BLaER1 (cell line): ENCODE measurements at regions not wholly inside any gene's neighbourhood (a gene's known extent, or its start where the extent isn't known, plus 50 kb on each side); places are given as distances from the start of the nearest gene placed in this dataset.
A peak's percentile ranks its signal among the peaks of the same experiment; 100 is the strongest.
"Not testable (repeated sequence)": the region's sequence is repeated elsewhere in the genome, so short reads cannot be mapped to it uniquely, and the experiment has no call there.

ENCODE experiments used
- H3K27ac ChIP-seq: shearing (Covaris generic); formaldehyde crosslinking; 2 replicates; pipeline ENCODE4 v1.8.1; 2022
- H3K27me3 ChIP-seq: shearing (Covaris generic); formaldehyde crosslinking; 2 replicates; pipeline ENCODE4 v1.8.1; 2022
- H3K36me3 ChIP-seq: shearing (Covaris generic); formaldehyde crosslinking; 2 replicates; pipeline ENCODE4 v1.8.1; 2022
- H3K4me1 ChIP-seq: shearing (Covaris generic); formaldehyde crosslinking; 2 replicates; pipeline ENCODE4 v1.8.1; 2022
- H3K4me2 ChIP-seq: shearing (Covaris generic); formaldehyde crosslinking; 2 replicates; pipeline ENCODE4 v1.8.1; 2022
- H3K4me3 ChIP-seq: shearing (Covaris generic); formaldehyde crosslinking; 2 replicates; pipeline ENCODE4 v1.8.1; 2022
- H3K9ac ChIP-seq: shearing (Covaris generic); formaldehyde crosslinking; 2 replicates; pipeline ENCODE4 v1.8.1; 2022
- H3K9me3 ChIP-seq: shearing (Covaris generic); formaldehyde crosslinking; 2 replicates; pipeline ENCODE4 v1.8.1; 2022
- H4K20me1 ChIP-seq: shearing (Covaris generic); formaldehyde crosslinking; 2 replicates; pipeline ENCODE4 v1.8.1; 2022
- Cebpa-rat ChIP-seq: shearing (Covaris generic); IDR thresholded peaks from 2 replicates; pipeline ENCODE4 v1.8.1; 2022

- no peak overlapping the region for H3K9ac ChIP-seq
- H3K9me3 ChIP-seq = no peaks in the 10 kb centered on the region
- TF ChIP-seq Cebpa-rat = no peak
- no peaks in the 10 kb centered on the region for H3K36me3 ChIP-seq
- no peaks in the 10 kb centered on the region for H3K4me1 ChIP-seq
- H3K27me3 ChIP-seq = no peaks in the 10 kb centered on the region
- H4K20me1 ChIP-seq = no peaks in the 10 kb centered on the region
- no peak overlapping the region for H3K4me2 ChIP-seq
- no peak overlapping the region for H3K27ac ChIP-seq
- H3K4me3 ChIP-seq = no peak overlapping the region
These were observed 71.6 kb upstream of the LYZL1 start for GRCh38 chr10:29217292-29217738.

- TF ChIP-seq Cebpa-rat = no peak
- no peaks in the 10 kb centered on the region for H4K20me1 ChIP-seq
- H3K27ac ChIP-seq = no peak overlapping the region
- H3K4me2 ChIP-seq = no peak overlapping the region
- H3K9ac ChIP-seq = no peak overlapping the region
- no peaks in the 10 kb centered on the region for H3K27me3 ChIP-seq
- H3K4me3 ChIP-seq = no peak overlapping the region
- H3K4me1 ChIP-seq = no peaks in the 10 kb centered on the region
- H3K9me3 ChIP-seq = no peaks in the 10 kb centered on the region
- H3K36me3 ChIP-seq = no peaks in the 10 kb centered on the region
These were observed 65.5 kb upstream of the LYZL1 start for GRCh38 chr10:29223326-29223725.

- H3K9ac ChIP-seq = no peak overlapping the region
- H3K4me1 ChIP-seq = no peaks in the 10 kb centered on the region
- no peak for TF ChIP-seq Cebpa-rat
- H3K27ac ChIP-seq = no peak overlapping the region
- no peaks in the 10 kb centered on the region for H3K36me3 ChIP-seq
- no peaks in the 10 kb centered on the region for H3K9me3 ChIP-seq
- H3K27me3 ChIP-seq = no peaks in the 10 kb centered on the region
- no peak overlapping the region for H3K4me2 ChIP-seq
- no peak overlapping the region for H3K4me3 ChIP-seq
- no peaks in the 10 kb centered on the region for H4K20me1 ChIP-seq
These were observed 64.2 kb upstream of the LYZL1 start for GRCh38 chr10:29224631-29225030.

GRCh38 chr10:29227201-29227600, 61.7 kb upstream of the LYZL1 start:
- Histone ChIP-seq H3K4me3 (no peak overlapping the region), H3K9ac (no peak overlapping the region), H3K4me1 (no peaks in the 10 kb centered on the region), H4K20me1 (no peaks in the 10 kb centered on the region), H3K36me3 (no peaks in the 10 kb centered on the region), H3K4me2 (no peak overlapping the region), H3K27me3 (no peaks in the 10 kb centered on the region), H3K9me3 (no peaks in the 10 kb centered on the region), H3K27ac (no peak overlapping the region)
- TF ChIP-seq Cebpa-rat = no peak

- no peaks in the 10 kb centered on the region for H3K4me1 ChIP-seq
- H3K9ac ChIP-seq = no peak overlapping the region
- H4K20me1 ChIP-seq = no peaks in the 10 kb centered on the region
- H3K4me2 ChIP-seq = no peak overlapping the region
- no peaks in the 10 kb centered on the region for H3K9me3 ChIP-seq
- H3K36me3 ChIP-seq = no peaks in the 10 kb centered on the region
- no peak for TF ChIP-seq Cebpa-rat
- no peaks in the 10 kb centered on the region for H3K27me3 ChIP-seq
- H3K27ac ChIP-seq = no peak overlapping the region
- no peak overlapping the region for H3K4me3 ChIP-seq
These were observed 60.3 kb upstream of the LYZL1 start for GRCh38 chr10:29228562-29228961.

- no peak overlapping the region for H3K27ac ChIP-seq
- H3K4me3 ChIP-seq = no peak overlapping the region
- TF ChIP-seq Cebpa-rat = no peak
- no peaks in the 10 kb centered on the region for H3K36me3 ChIP-seq
- no peaks in the 10 kb centered on the region for H3K4me1 ChIP-seq
- H4K20me1 ChIP-seq = no peaks in the 10 kb centered on the region
- no peaks in the 10 kb centered on the region for H3K9me3 ChIP-seq
- H3K9ac ChIP-seq = no peak overlapping the region
- H3K4me2 ChIP-seq = no peak overlapping the region
- no peaks in the 10 kb centered on the region for H3K27me3 ChIP-seq
These were observed 59.6 kb upstream of the LYZL1 start for GRCh38 chr10:29229258-29229705.

- H3K27ac ChIP-seq, H3K36me3 ChIP-seq, H4K20me1 ChIP-seq: not testable (repeated sequence)
These were observed 52.0 kb upstream of the LYZL1 start for GRCh38 chr10:29236910-29237309.

GRCh38 chr10:29237786-29238185, 51.1 kb upstream of the LYZL1 start:
- Histone ChIP-seq H3K9ac (no peak overlapping the region), H3K27me3 (no peaks in the 10 kb centered on the region), H3K4me3 (no peak overlapping the region), H3K4me1 (peaks cover 17% of the 10 kb centered on the region), H3K27ac (no peak overlapping the region), H4K20me1 (no peaks in the 10 kb centered on the region), H3K4me2 (no peak overlapping the region), H3K36me3 (no peaks in the 10 kb centered on the region), H3K9me3 (no peaks in the 10 kb centered on the region)
- TF ChIP-seq Cebpa-rat = no peak

More at GRCh38 chr10:29236910-29237309, 52.0 kb upstream of the LYZL1 start:
- H3K9me3 ChIP-seq, H3K9ac ChIP-seq, H3K27me3 ChIP-seq, H3K4me3 ChIP-seq, H3K4me2 ChIP-seq: not testable (repeated sequence)
- H3K4me1 ChIP-seq = peaks cover 17% of the 10 kb centered on the region

- H3K4me3 ChIP-seq = no peak overlapping the region
- no peaks in the 10 kb centered on the region for H3K36me3 ChIP-seq
- H3K4me2 ChIP-seq = peak overlapping the region; percentile 64
- H3K27ac ChIP-seq = no peak overlapping the region
- peaks cover 17% of the 10 kb centered on the region for H3K4me1 ChIP-seq
- no peak overlapping the region for H3K9ac ChIP-seq
- no peaks in the 10 kb centered on the region for H4K20me1 ChIP-seq
- H3K27me3 ChIP-seq = no peaks in the 10 kb centered on the region
- H3K9me3 ChIP-seq = no peaks in the 10 kb centered on the region
- TF ChIP-seq Cebpa-rat = no peak
These were observed 50.2 kb upstream of the LYZL1 start for GRCh38 chr10:29238523-29239135.
